ENCODE measurements at regions not wholly inside any gene's neighbourhood (a gene's known extent, or its start where the extent isn't known, plus 50 kb on each side); places are given as distances from the start of the nearest gene placed in this dataset.
A peak's percentile ranks its signal among the peaks of the same experiment; 100 is the strongest.

GRCh38 chr21:28543975-28544374, 448.7 kb downstream of the LTN1 start:
- Histone ChIP-seq H3K36me3 (ENCODE audit: control insufficient read depth in 2 of 2, extremely low read depth in 1 of 2, insufficient read depth in 2 of 2, low read length in 2 of 2) (no peaks in the 10 kb centered on the region), H2AFZ (ENCODE audit: control insufficient read depth, low read length) (no peak overlapping the region)

GRCh38 chr21:28541371-28542112, 451.1 kb downstream of the LTN1 start:
- no peak overlapping the region for H3K27ac ChIP-seq (ENCODE audit: control insufficient read depth, insufficient read depth, low read length)
- no peaks in the 10 kb centered on the region for H3K9me3 ChIP-seq (ENCODE audit: control insufficient read depth, low read depth, low read length)
- dilution Hi-C loops (cut with MboI; ENCODE audit: extremely low pct_ligation_motif_present, low sequenced_read_pairs) = no loop called here
- no peak overlapping the region for H3K9ac ChIP-seq (ENCODE audit: control insufficient read depth, extremely low read depth, insufficient read depth, low read length)
- no peak overlapping the region for H3K4me2 ChIP-seq (ENCODE audit: control insufficient read depth, extremely low read depth, insufficient read depth, low read depth, low read length)
- DNase-seq (ENCODE audit: low read depth, low spot score) (no peak), FAIRE-seq (peak; percentile 26)
- peaks cover 25% of the 10 kb centered on the region for H3K4me1 ChIP-seq (ENCODE audit: control insufficient read depth, extremely low read depth, insufficient read depth, low read length)
- TF ChIP-seq CTCF (optimal IDR thresholded peaks at IDR 0.05 in 1 of 3, IDR thresholded peaks at IDR 0.05 in 1 of 3, conservative IDR thresholded peaks at IDR 0.05 in 1 of 3; ENCODE audit: extremely low read depth in 1 of 3, insufficient read depth in 2 of 3, low read length in 3 of 3) (no peak), EZH2 (IDR thresholded peaks at IDR 0.05; ENCODE audit: low read length) (no peak)
- no peaks in the 10 kb centered on the region for H3K36me3 ChIP-seq (ENCODE audit: control insufficient read depth in 2 of 2, extremely low read depth in 1 of 2, insufficient read depth in 2 of 2, low read length in 2 of 2)
- no peaks in the 10 kb centered on the region for H3K79me2 ChIP-seq (ENCODE audit: control insufficient read depth, insufficient read depth, low read length)
- no peak overlapping the region for H3K4me3 ChIP-seq (ENCODE audit: control insufficient read depth in 2 of 3, extremely low read depth in 1 of 3, insufficient read depth in 2 of 3, low read depth in 1 of 3, low read length in 3 of 3)
- no peaks in the 10 kb centered on the region for H3K27me3 ChIP-seq (ENCODE audit: control insufficient read depth, extremely low read depth, insufficient read depth, low read length)
- no peak overlapping the region for H2AFZ ChIP-seq (ENCODE audit: control insufficient read depth, low read length)
- no peaks in the 10 kb centered on the region for H4K20me1 ChIP-seq (ENCODE audit: control insufficient read depth, extremely low read depth, insufficient read depth, low read length)
- no peaks in the 10 kb centered on the region for H3K9me1 ChIP-seq (ENCODE audit: control insufficient read depth, extremely low read depth, insufficient read depth, low read length)

More at GRCh38 chr21:28543975-28544374, 448.7 kb downstream of the LTN1 start:
- FAIRE-seq = no peak
- no peaks in the 10 kb centered on the region for H3K9me1 ChIP-seq (ENCODE audit: control insufficient read depth, extremely low read depth, insufficient read depth, low read length)
- H3K4me1 ChIP-seq (ENCODE audit: control insufficient read depth, extremely low read depth, insufficient read depth, low read length) = peaks cover 15% of the 10 kb centered on the region
- no peak overlapping the region for H3K4me3 ChIP-seq (ENCODE audit: control insufficient read depth in 2 of 3, extremely low read depth in 1 of 3, insufficient read depth in 2 of 3, low read depth in 1 of 3, low read length in 3 of 3)
- no peak overlapping the region for H3K9ac ChIP-seq (ENCODE audit: control insufficient read depth, extremely low read depth, insufficient read depth, low read length)
- H3K27me3 ChIP-seq (ENCODE audit: control insufficient read depth, extremely low read depth, insufficient read depth, low read length) = no peaks in the 10 kb centered on the region
- dilution Hi-C loops (cut with MboI; ENCODE audit: extremely low pct_ligation_motif_present, low sequenced_read_pairs) = no loop called here
- H3K4me2 ChIP-seq (ENCODE audit: control insufficient read depth, extremely low read depth, insufficient read depth, low read depth, low read length) = no peak overlapping the region
- no peaks in the 10 kb centered on the region for H3K9me3 ChIP-seq (ENCODE audit: control insufficient read depth, low read depth, low read length)
- H4K20me1 ChIP-seq (ENCODE audit: control insufficient read depth, extremely low read depth, insufficient read depth, low read length) = no peaks in the 10 kb centered on the region
- no peak overlapping the region for H3K27ac ChIP-seq (ENCODE audit: control insufficient read depth, insufficient read depth, low read length)
- TF ChIP-seq CTCF (optimal IDR thresholded peaks at IDR 0.05 in 1 of 3, IDR thresholded peaks at IDR 0.05 in 1 of 3, conservative IDR thresholded peaks at IDR 0.05 in 1 of 3; ENCODE audit: extremely low read depth in 1 of 3, insufficient read depth in 2 of 3, low read length in 3 of 3) = no peak
- TF ChIP-seq EZH2 (IDR thresholded peaks at IDR 0.05; ENCODE audit: low read length) = no peak
- DNase-seq (ENCODE audit: low read depth, low spot score) = no peak
- no peaks in the 10 kb centered on the region for H3K79me2 ChIP-seq (ENCODE audit: control insufficient read depth, insufficient read depth, low read length)
